GM10248 (cell line): ENCODE measurements at regions not wholly inside any gene's neighbourhood (a gene's known extent, or its start where the extent isn't known, plus 50 kb on each side); places are given as distances from the start of the nearest gene placed in this dataset.

ENCODE experiments used
- CTCF ChIA-PET: fragments of 300-600 bp; sonication (Branson Sonifier 250); formaldehyde crosslinking; extraction: SDS; loops from one replicate; lab custom pipeline; 2021; ENCODE audit warnings: antibody characterized with exemption; lab: Yijun Ruan, JAX
- POLR2A ChIA-PET: fragments of 350-650 bp; sonication (Branson Sonifier 250); formaldehyde crosslinking; extraction: SDS; loops from one replicate; lab custom pipeline; 2020; ENCODE audit warnings: antibody characterized with exemption; lab: Yijun Ruan, JAX
- DNase-seq: peaks from one replicate; pipeline ENCODE4 v3.0.0; 2012; ENCODE audit errors: extremely low spot score
- CTCF ChIP-seq: IDR thresholded peaks from 2 replicates; pipeline ENCODE4 v1.5.1; 2012; ENCODE audit warnings: mild to moderate bottlenecking, low read depth; ENCODE audit errors: extremely low read depth, missing control alignments, control extremely low read depth

GRCh38 chr6:166747644-166748595 lies 120.9 kb upstream of the RPS6KA2 start:
- CTCF ChIA-PET, result no interaction called here
- POLR2A ChIA-PET, result no interaction called here
- TF ChIP-seq CTCF, result no peak
- no peak for DNase-seq

- ChIA-PET CTCF (no interaction called here), POLR2A (no interaction called here)
- no peak for TF ChIP-seq CTCF
- DNase-seq, result no peak
Observed at GRCh38 chr6:166745801-166746668, 119.0 kb upstream of the RPS6KA2 start.

GRCh38 chr6:166744223-166745134 lies 117.4 kb upstream of the RPS6KA2 start:
- POLR2A ChIA-PET, result no interaction called here
- no peak for DNase-seq
- TF ChIP-seq CTCF, result no peak
- CTCF ChIA-PET, result interaction anchor here (1.5 kb wide), 1 partner anchor 31 kb away, joined by 3 read pairs; no protein-coding TSS in a partner anchor

GRCh38 chr6:166743406-166744222 lies 116.6 kb upstream of the RPS6KA2 start:
- ChIA-PET POLR2A (no interaction called here), CTCF (interaction anchor here (1.5 to 1.6 kb wide), 2 partner anchors 14 to 30 kb away, joined by 3 read pairs; no protein-coding TSS in a partner anchor)
- DNase-seq, result no peak
- TF ChIP-seq CTCF, result no peak

GRCh38 chr6:166742981-166743380 lies 115.9 kb upstream of the RPS6KA2 start:
- POLR2A ChIA-PET, result no interaction called here
- CTCF ChIA-PET, result interaction anchor here (1.5 to 1.6 kb wide), 2 partner anchors 13 to 29 kb away, joined by 3 read pairs; no protein-coding TSS in a partner anchor

More at GRCh38 chr6:166742981-166743380, 115.9 kb upstream of the RPS6KA2 start:
- DNase-seq, result no peak
- no peak for TF ChIP-seq CTCF
